ENCODE measurements at regions not wholly inside any gene's neighbourhood (a gene's known extent, or its start where the extent isn't known, plus 50 kb on each side); places are given as distances from the start of the nearest gene placed in this dataset.
A peak's percentile ranks its signal among the peaks of the same experiment; 100 is the strongest.
"Not testable (repeated sequence)": the region's sequence is repeated elsewhere in the genome, so short reads cannot be mapped to it uniquely, and the experiment has no call there.

GRCh38 chr12:94831081-94831751, 172.3 kb downstream of the NDUFA12 start:
- intact Hi-C loops (cut with DNase I): no loop called here
- DNase-seq (no peak), ATAC-seq (ENCODE audit: poor library complexity) (no peak)

DNA sequence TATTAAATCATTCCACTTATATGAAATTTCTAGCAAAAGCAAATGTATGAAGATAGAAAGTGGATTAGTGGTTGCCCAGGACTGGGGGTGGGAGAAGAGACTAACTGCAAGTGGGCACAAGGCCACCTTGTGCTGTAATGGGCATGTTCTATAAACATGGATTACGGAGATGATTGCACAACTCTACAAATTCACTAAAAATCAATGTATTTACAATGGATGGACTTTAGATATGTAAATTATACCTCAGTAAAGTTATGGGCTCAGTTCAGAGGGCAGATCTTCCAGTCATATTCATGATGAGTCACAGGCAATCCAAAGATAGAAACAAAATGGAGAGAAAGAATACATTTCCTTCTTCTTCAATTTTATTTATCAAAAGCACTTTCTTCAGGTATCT, 173.9 kb downstream of the NDUFA12 start:
- DNase-seq (no peak), ATAC-seq (ENCODE audit: poor library complexity) (no peak)
- intact Hi-C loops (cut with DNase I): no loop called here

- intact Hi-C loops (cut with DNase I): no loop called here
- no peak for ATAC-seq (ENCODE audit: poor library complexity)
- DNase-seq: no peak
These were observed 168.7 kb upstream of the TMCC3 start for GRCh38 chr12:94819011-94819410.

DNA sequence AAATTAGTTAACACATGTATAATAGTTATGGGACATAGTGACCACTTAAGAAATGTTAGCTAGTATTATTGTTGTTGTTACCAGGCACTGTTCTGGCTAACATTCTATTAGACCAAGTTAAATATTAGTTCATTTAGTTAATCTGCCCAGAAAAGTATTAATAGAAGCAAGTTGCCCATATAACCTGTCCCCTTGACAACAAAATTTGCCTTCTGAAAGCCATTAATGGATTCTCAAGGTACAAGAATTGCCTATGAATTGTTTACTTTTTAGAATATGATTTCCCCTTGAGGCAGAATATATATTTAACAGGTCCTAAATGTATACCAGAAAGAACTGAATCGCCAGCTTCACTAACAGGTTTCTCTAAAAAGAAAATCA, 167.3 kb upstream of the TMCC3 start:
- intact Hi-C loops (cut with DNase I): no loop called here
- ATAC-seq (ENCODE audit: poor library complexity): no peak
- DNase-seq: no peak

DNA sequence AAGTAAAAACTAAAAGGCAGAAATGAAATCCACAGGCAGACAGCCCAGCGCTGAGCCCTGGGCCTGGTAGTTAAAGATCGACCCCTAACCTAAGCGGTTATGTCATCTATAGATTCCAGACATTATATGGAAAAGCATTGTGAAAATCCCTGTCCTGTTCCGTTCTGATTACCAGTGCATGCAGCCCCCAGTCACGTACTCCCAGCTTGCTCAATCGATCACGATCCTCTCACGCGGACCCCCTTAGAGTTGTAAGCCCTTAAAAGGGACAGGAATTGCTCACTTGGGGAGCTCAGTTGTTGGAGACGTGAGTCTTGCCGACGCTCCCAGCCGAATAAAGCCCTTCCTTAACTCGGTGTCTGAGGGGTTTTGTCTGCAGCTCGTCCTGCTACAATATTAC, 166.8 kb upstream of the TMCC3 start:
- DNase-seq; intact Hi-C loops (cut with DNase I); ATAC-seq (ENCODE audit: poor library complexity): not testable (repeated sequence)

GRCh38 chr12:94816746-94817145, 166.4 kb upstream of the TMCC3 start:
- ATAC-seq (ENCODE audit: poor library complexity); intact Hi-C loops (cut with DNase I): not testable (repeated sequence)

GRCh38 chr12:94815958-94816357, 165.6 kb upstream of the TMCC3 start:
- no peak for ATAC-seq (ENCODE audit: poor library complexity)

More at GRCh38 chr12:94816746-94817145, 166.4 kb upstream of the TMCC3 start:
- DNase-seq: not testable (repeated sequence)

DNA sequence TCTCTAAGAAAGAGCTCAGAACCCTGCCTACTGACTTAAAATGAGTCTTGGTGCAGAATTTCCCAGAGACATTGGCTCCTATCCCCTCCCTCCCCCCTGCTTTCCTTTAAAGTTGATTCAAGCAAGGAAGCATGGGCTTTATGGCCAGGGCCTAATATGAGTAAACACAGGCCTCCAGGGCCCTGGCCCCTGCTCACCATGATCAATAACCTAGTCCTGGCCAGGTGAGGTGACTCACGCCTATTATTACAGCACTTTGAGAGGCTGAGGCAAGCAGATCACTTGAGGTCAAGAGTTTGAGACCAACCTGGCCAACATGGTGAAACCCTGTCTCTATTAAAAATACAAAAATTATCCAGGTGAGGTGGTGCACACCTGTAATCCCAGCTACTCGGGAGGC, 165.1 kb upstream of the TMCC3 start:
- ATAC-seq (ENCODE audit: poor library complexity) (no peak), DNase-seq (no peak)
- intact Hi-C loops (cut with DNase I): no loop called here

More at GRCh38 chr12:94815958-94816357, 165.6 kb upstream of the TMCC3 start:
- no peak for DNase-seq
- intact Hi-C loops (cut with DNase I): no loop called here

DNA sequence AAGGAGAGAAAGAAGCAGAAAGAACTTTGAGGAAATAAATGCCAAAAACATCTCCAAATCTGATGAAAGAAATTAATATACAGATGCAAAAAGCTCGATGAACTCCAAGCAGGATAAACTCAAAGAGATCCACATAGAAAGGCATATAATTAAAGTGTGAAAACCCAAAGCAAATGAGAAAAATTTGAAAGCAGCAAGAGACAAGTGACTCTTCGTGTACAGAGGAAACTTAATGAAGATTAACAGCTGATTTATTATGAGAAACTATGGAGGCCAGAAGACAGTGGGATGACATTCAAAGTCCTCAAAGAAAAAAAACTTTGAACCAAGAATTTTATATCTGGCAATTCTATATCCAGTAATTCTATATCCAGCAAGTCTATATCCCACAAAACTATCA, 163.0 kb upstream of the TMCC3 start:
- DNase-seq (no peak), ATAC-seq (ENCODE audit: poor library complexity) (no peak)
- intact Hi-C loops (cut with DNase I): no loop called here

DNA sequence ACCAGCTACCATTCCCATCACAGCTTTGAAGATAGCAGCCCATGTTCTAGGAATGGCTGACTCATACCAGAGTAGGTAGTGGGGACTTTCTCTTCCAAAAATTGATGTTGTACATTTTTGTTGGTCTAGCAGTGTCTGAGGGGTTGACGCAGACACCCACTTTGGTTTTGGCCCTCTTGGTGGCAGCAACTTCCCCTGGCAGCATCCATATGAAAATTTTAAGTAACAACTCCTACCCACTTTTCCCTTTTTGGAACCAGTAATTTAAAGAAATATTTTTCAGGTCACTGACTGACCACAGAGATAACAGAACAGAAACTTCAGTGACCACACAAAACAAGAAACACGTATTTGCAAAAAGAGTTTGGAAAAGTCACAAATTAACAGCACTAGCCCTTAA, 162.0 kb upstream of the TMCC3 start:
- no peak for DNase-seq
- intact Hi-C loops (cut with DNase I): no loop called here
- ATAC-seq (ENCODE audit: poor library complexity): no peak

DNA sequence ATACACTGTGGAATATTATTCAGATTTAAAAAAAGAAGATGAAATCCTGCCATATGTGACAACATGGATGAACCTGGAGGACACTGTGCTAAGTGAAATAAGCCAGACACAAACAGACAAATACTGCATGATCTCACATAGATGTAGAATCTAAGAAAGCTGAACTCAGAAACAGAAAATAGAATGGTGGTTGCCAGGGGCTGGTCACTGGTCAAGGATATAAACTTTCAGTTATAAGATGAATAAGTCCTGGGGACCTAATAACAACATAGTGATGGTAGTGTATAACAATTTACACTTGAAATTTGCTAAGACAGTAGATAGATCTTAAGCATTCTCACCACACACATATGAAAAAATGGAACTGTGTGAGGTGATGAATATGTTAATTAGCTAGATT, 161.3 kb upstream of the TMCC3 start:
- DNase-seq: no peak
- no peak for ATAC-seq (ENCODE audit: poor library complexity)
- intact Hi-C loops (cut with DNase I): no loop called here

DNA sequence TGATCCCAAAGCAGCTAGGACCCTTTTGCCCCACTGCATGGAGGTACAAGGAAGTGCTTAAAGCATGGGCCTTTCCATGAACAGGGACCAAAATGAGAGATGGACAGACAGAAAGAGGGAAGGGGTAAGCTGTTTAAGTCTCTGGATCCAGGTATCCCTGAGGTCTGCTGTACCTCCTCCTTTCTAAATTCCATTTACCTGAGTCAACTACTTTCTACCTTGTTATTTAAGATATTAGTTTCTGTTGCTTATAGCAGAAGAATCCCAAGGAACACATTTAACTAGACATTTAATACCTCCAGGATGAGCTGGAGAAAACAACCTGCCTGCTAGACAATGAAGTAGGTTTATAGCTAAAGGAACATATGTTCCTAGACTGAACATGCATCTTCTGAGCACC, 157.6 kb upstream of the TMCC3 start:
- DNase-seq: no peak
- no peak for ATAC-seq (ENCODE audit: poor library complexity)
- intact Hi-C loops (cut with DNase I): no loop called here

- intact Hi-C loops (cut with DNase I): no loop called here
- no peak for ATAC-seq (ENCODE audit: poor library complexity)
- DNase-seq: no peak
These were observed 156.3 kb upstream of the TMCC3 start for GRCh38 chr12:94806617-94807016.

DNA sequence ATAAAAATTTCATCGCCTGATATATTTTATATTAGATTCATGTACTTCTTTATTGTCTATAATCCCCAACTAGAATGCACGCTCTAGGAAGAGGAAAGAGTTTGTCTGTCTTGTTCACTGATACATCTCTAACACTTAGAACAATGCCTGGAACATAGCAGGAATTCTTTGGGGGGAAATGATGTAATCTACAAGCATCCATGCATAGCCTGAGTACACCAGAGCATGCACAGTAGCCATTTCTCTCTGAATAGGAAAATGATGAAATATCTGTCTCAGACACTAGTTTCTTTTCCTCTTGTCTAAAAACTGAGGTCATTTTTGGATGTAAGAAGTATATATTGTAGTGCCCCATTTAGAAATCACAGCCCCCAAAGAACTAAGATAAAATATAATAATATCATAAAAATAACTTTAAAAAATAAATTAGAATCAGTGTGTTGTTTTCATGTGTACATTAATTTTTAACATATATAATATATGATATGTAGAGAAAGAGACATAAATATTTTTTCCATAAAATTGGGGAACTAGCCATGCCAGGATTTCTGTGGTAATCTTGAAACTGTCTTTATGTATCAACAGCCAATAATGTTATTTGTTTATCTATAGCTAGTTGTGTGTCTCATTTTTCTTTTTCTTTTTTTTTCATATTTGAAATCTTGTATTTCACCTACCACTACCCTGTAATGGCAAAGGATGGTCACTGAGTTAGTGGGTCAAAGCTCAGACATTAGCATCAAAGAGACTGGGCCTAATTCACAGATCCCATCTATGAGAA, 155.6 kb upstream of the TMCC3 start:
- ATAC-seq (ENCODE audit: poor library complexity): no peak
- intact Hi-C loops (cut with DNase I): no loop called here

GRCh38 chr12:94803939-94804338, 153.6 kb upstream of the TMCC3 start:
- intact Hi-C loops (cut with DNase I): no loop called here
- ATAC-seq (ENCODE audit: poor library complexity): no peak

More for the DNA sequence above, 155.6 kb upstream of the TMCC3 start:
- DNase-seq: no peak

DNA sequence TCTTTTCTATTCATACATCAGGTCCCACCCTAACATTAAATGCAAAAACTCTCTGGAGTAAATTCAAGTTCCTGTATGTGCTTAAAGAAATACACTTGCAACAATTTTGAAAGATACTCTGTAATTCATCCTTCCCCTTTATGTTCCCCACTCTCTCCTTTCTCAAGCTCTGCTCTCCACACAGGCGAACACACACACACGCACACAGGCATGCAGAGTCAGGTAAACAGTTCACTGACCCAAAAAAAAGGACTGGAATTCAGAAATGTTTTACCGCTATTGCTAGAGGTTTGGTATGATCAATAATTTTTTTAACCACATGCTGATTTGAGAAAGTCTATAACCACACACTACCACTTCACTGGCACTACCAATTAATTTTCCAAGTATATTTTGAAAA, 152.4 kb upstream of the TMCC3 start:
- no peak for ATAC-seq (ENCODE audit: poor library complexity)
- intact Hi-C loops (cut with DNase I): no loop called here
- no peak for DNase-seq

More at GRCh38 chr12:94803939-94804338, 153.6 kb upstream of the TMCC3 start:
- DNase-seq: no peak

DNA sequence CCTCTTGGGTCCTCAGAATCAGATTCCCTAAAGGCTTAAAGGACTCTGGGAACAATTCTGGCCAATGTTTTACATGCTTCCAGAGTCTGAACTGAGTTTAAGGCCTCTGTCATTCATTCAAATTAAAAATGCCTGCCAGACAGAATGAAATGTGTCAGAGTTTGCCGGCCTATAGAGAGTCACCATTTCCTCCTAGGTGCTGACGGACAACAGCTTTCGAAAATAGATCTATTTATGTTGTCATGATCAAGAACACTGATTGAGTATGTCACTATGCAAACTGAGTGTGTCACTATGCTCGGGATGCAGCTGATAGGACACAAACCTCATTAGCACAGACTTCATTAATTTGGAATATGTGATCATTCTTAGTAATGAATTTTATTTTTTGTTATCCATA, 151.4 kb upstream of the TMCC3 start:
- ATAC-seq (ENCODE audit: poor library complexity): no peak
- DNase-seq: no peak
- intact Hi-C loops (cut with DNase I): no loop called here

DNA sequence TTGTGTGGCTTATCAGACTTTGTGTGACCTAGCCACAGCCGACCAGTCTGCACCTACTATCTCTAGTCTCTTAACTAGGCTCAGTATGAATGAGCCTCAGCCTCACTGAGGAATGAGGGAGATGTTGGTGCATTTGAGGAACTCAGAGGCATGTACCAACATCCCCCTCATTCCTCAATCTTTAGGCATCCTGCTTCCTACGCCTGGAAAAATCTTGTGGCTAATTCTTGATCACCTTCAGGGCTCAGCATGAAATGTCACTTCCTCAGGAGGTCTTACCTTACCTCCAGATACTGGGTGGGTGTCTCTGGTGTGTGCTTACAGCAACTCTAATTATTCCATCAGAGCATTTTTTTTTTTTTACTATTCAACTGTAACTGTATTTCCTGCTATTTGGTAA, 148.8 kb upstream of the TMCC3 start:
- no peak for DNase-seq
- intact Hi-C loops (cut with DNase I): no loop called here
- ATAC-seq (ENCODE audit: poor library complexity): no peak

DNA sequence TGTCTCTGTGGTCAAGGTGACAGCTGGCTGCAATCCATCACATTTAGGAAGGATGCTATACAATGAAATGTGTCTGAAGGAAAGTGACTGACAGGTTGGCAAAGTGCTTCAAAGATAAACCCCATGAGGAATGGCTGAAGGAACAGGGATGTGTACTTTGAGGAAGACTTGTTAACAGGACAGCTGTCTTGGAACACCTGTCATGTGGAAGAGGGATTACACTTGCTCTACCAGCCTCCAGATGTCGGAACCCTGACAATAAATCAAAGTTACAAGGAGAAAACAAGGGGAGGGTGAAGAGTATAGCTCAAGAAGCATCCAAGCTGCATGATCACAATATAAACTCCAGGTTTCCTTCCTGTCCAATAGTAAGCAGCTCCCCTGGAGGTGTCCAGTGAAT, 147.8 kb upstream of the TMCC3 start:
- no peak for ATAC-seq (ENCODE audit: poor library complexity)

GRCh38 chr12:94795520-94795919, 145.2 kb upstream of the TMCC3 start:
- intact Hi-C loops (cut with DNase I): no loop called here
- no peak for ATAC-seq (ENCODE audit: poor library complexity)
- DNase-seq: peak; percentile 43

More for the DNA sequence above, 147.8 kb upstream of the TMCC3 start:
- DNase-seq: no peak
- intact Hi-C loops (cut with DNase I): no loop called here

All from Right ventricle myocardium superior (tissue), 1 donor.